H1 (cell line): ENCODE measurements at regions not wholly inside any gene's neighbourhood (a gene's known extent, or its start where the extent isn't known, plus 50 kb on each side); places are given as distances from the start of the nearest gene placed in this dataset.

Experiments
- CTCF ChIA-PET: fragments of 300-600 bp; sonication (Branson Sonifier 250); formaldehyde crosslinking; loops from one replicate; lab custom pipeline; 2021; ENCODE audit not compliant: partially characterized antibody; lab: Charles Lee
- POLR2A ChIA-PET: fragments of 300-600 bp; sonication (Branson Sonifier 250); formaldehyde crosslinking; loops from one replicate; lab custom pipeline; 2021; ENCODE audit warnings: inconsistent platforms; ENCODE audit not compliant: partially characterized antibody; lab: Charles Lee
- DNase-seq, 2 experiments: peaks; one replicate each; pipeline versions ENCODE4 v3.0.0 to v3.0.0-alpha.2; 2010 to 2022; ENCODE audit warnings: low spot score in 2 of 2, low read depth in 1 of 2, mixed read lengths in 1 of 2
- FAIRE-seq: peaks from 2 replicates; lab custom pipeline; 2011; peaks lifted over from hg19 to GRCh38; lab: Jason Lieb, UNC
- H2AFZ ChIP-seq: 2 replicates; pipeline ENCODE4 v1.8.1; 2012; ENCODE audit warnings: low read length, inconsistent platforms
- H2AK5ac ChIP-seq: 2 replicates; pipeline ENCODE4 v1.6.1; 2013; ENCODE audit warnings: low read depth, low read length
- H2BK120ac ChIP-seq: replicated peaks from 2 replicates; pipeline ENCODE3; 2013; ENCODE audit warnings: low read depth, low read length, inconsistent platforms
- H2BK12ac ChIP-seq: 2 replicates; pipeline ENCODE4 v1.6.1; 2013; ENCODE audit warnings: low read depth, low read length
- H2BK15ac ChIP-seq: 2 replicates; pipeline ENCODE4 v1.6.1; 2013; ENCODE audit warnings: low read length
- H2BK20ac ChIP-seq: 2 replicates; pipeline ENCODE4 v1.6.1; 2013; ENCODE audit warnings: low read length
- H2BK5ac ChIP-seq: 2 replicates; pipeline ENCODE4 v1.6.1; 2013; ENCODE audit warnings: low read depth, low read length
- H3K14ac ChIP-seq: 2 replicates; pipeline ENCODE4 v1.6.1; 2013; ENCODE audit warnings: inconsistent platforms; ENCODE audit not compliant: insufficient read length
- H3K18ac ChIP-seq: 2 replicates; pipeline ENCODE4 v1.6.1; 2013; ENCODE audit warnings: low read length; ENCODE audit errors: extremely low read depth
- H3K23ac ChIP-seq: 2 replicates; pipeline ENCODE4 v1.6.1; 2013; ENCODE audit warnings: inconsistent platforms; ENCODE audit not compliant: insufficient read length
- H3K23me2 ChIP-seq: 2 replicates; pipeline ENCODE4 v1.6.1; 2013; ENCODE audit warnings: low read depth, low read length
- H3K27ac ChIP-seq: 2 replicates; pipeline ENCODE4 v1.6.1; 2011; ENCODE audit warnings: low read depth, low read length, inconsistent platforms
- H3K27me3 ChIP-seq, 4 experiments: replicated peaks in 1 of 4; 1 replicate in 1 of 4; 2 replicates in 3 of 4; pipeline versions ENCODE4 v1.6.1 to v1.8.1; 2011 to 2013; ENCODE audit warnings: low read length in 3 of 4, mild to moderate bottlenecking in 3 of 4, inconsistent platforms in 2 of 4, mixed read lengths in 2 of 4, moderate library complexity in 1 of 4; ENCODE audit not compliant: control insufficient read depth in 3 of 4, insufficient read depth in 3 of 4; ENCODE audit errors: extremely low read depth in 1 of 4
- H3K36me3 ChIP-seq, 4 experiments: 2 replicates each; pipeline versions ENCODE4 v1.6.1 to v1.8.1; 2011 to 2013; ENCODE audit warnings: mild to moderate bottlenecking in 4 of 4, low read length in 3 of 4, moderate library complexity in 2 of 4, control low read depth in 1 of 4, inconsistent platforms in 1 of 4; ENCODE audit not compliant: insufficient read depth in 4 of 4, control insufficient read depth in 2 of 4
- H3K4ac ChIP-seq: replicated peaks from 2 replicates; pipeline ENCODE3; 2013; ENCODE audit warnings: low read length, low read depth, mixed read lengths, inconsistent platforms; ENCODE audit not compliant: insufficient read length
- H3K4me1 ChIP-seq, 4 experiments: replicated peaks in 1 of 4; 1 replicate in 1 of 4; 2 replicates in 3 of 4; pipeline versions ENCODE4 v1.6.1 to v1.8.1; 2011 to 2013; ENCODE audit warnings: low read length in 3 of 4, inconsistent platforms in 2 of 4, mixed read lengths in 1 of 4; ENCODE audit not compliant: insufficient read depth in 4 of 4, control insufficient read depth in 3 of 4
- H3K4me2 ChIP-seq, 2 experiments: 2 replicates each; pipeline versions ENCODE4 v1.6.1 to v1.8.1; 2011 to 2013; ENCODE audit warnings: low read depth in 2 of 2, low read length in 2 of 2, control low read depth in 1 of 2, inconsistent platforms in 1 of 2, mild to moderate bottlenecking in 1 of 2; ENCODE audit not compliant: insufficient read depth in 1 of 2
- H3K4me3 ChIP-seq, 4 experiments: fragments of 200-600, 300-600 bp in 1 of 4; sonication (generic), shearing (Covaris generic), sonication (Bioruptor Twin) in 1 of 4; 2 replicates each; pipeline versions ENCODE4 v1.5.1 to v1.8.1; 2011 to 2016; ENCODE audit warnings: low read length in 4 of 4, low read depth in 3 of 4, control low read depth in 2 of 4, inconsistent platforms in 2 of 4, mild to moderate bottlenecking in 2 of 4, mixed read lengths in 1 of 4, moderate library complexity in 1 of 4; ENCODE audit not compliant: insufficient read depth in 2 of 4; ENCODE audit errors: extremely low read depth in 1 of 4
- H3K56ac ChIP-seq: replicated peaks from 2 replicates; pipeline ENCODE3; 2013; ENCODE audit warnings: low read depth, mild to moderate bottlenecking, mixed read lengths, low read length, inconsistent platforms; ENCODE audit not compliant: insufficient read length
- H3K79me1 ChIP-seq: 2 replicates; pipeline ENCODE4 v1.6.1; 2013; ENCODE audit warnings: low read depth, low read length, control low read depth
- H3K79me2 ChIP-seq, 2 experiments: 2 replicates each; pipeline versions ENCODE4 v1.6.1 to v1.8.1; 2012 to 2013; ENCODE audit warnings: low read length in 2 of 2, mild to moderate bottlenecking in 2 of 2, inconsistent platforms in 1 of 2; ENCODE audit not compliant: insufficient read depth in 2 of 2, control insufficient read depth in 1 of 2
- H3K9ac ChIP-seq, 4 experiments: replicated peaks in 1 of 4; 1 replicate in 1 of 4; 2 replicates in 3 of 4; pipeline versions ENCODE4 v1.6.1 to v1.8.1; 2011 to 2013; ENCODE audit warnings: low read depth in 3 of 4, low read length in 3 of 4, control low read depth in 2 of 4, mild to moderate bottlenecking in 2 of 4, moderate library complexity in 2 of 4, inconsistent platforms in 1 of 4; ENCODE audit errors: extremely low read depth in 1 of 4
- H3K9me3 ChIP-seq, 2 experiments: 2 replicates each; pipeline versions ENCODE4 v1.6.1 to v1.8.1; 2012 to 2013; ENCODE audit warnings: mild to moderate bottlenecking in 2 of 2, moderate library complexity in 2 of 2, control low read depth in 1 of 2, inconsistent platforms in 1 of 2, low read depth in 1 of 2, low read length in 1 of 2, mixed read lengths in 1 of 2; ENCODE audit not compliant: insufficient read depth in 2 of 2
- H4K20me1 ChIP-seq, 2 experiments: replicated peaks in 1 of 2; 2 replicates each; pipeline versions ENCODE3 to v1.8.1; 2011 to 2013; ENCODE audit warnings: inconsistent platforms in 2 of 2, low read length in 2 of 2, mild to moderate bottlenecking in 1 of 2; ENCODE audit not compliant: insufficient read depth in 2 of 2, control insufficient read depth in 1 of 2
- H4K5ac ChIP-seq: 2 replicates; pipeline ENCODE4 v1.6.1; 2013; ENCODE audit warnings: low read length, low read depth, mixed read lengths, inconsistent platforms; ENCODE audit not compliant: insufficient read length
- H4K8ac ChIP-seq: 2 replicates; pipeline ENCODE4 v1.8.0; 2013; ENCODE audit warnings: mild to moderate bottlenecking, moderate library complexity, low read length, inconsistent platforms; ENCODE audit not compliant: insufficient read depth; ENCODE audit errors: extremely low read depth
- H4K91ac ChIP-seq: replicated peaks from 2 replicates; pipeline ENCODE3; 2013; ENCODE audit warnings: low read length, mixed read lengths, inconsistent platforms; ENCODE audit not compliant: insufficient read length
- CBX5 ChIP-seq: fragments of 300-800, 300-1000 bp; sonication (generic); IDR thresholded peaks from 2 replicates; pipeline ENCODE4 v1.7.1; 2016; ENCODE audit warnings: antibody characterized with exemption, low read length, low read depth
- CTBP2 ChIP-seq: IDR thresholded peaks from 2 replicates; pipeline ENCODE4 v1.7.0; 2011; ENCODE audit warnings: borderline replicate concordance, mild to moderate bottlenecking, moderate library complexity, mixed read lengths, low read length; ENCODE audit not compliant: insufficient read depth, insufficient read length
- CTCF ChIP-seq, 3 experiments: IDR thresholded peaks; 1 replicate in 2 of 3; 2 replicates in 1 of 3; pipeline versions ENCODE4 v1.5.1 to v1.6.1; 2011; ENCODE audit warnings: low read length in 3 of 3, mild to moderate bottlenecking in 3 of 3, inconsistent platforms in 2 of 3, low read depth in 1 of 3, moderate library complexity in 1 of 3; ENCODE audit not compliant: insufficient read depth in 1 of 3; ENCODE audit errors: control extremely low read depth in 1 of 3
- JUN ChIP-seq: IDR thresholded peaks from 2 replicates; pipeline ENCODE4 v1.6.1; 2011; ENCODE audit warnings: low read depth, mild to moderate bottlenecking, improper control_type of control experiment, low read length
- JUND ChIP-seq: IDR thresholded peaks from 2 replicates; pipeline ENCODE4 v1.6.1; 2011; ENCODE audit warnings: mild to moderate bottlenecking, improper control_type of control experiment, low read length
- KDM4A ChIP-seq: IDR thresholded peaks from one replicate; pipeline ENCODE4 v1.7.1; 2012; ENCODE audit warnings: low read depth, mild to moderate bottlenecking, moderate library complexity, low read length, inconsistent platforms; ENCODE audit not compliant: severe bottlenecking
- RNF2 ChIP-seq: fragments of 200-900, 300-1000 bp; sonication (generic); IDR thresholded peaks from 2 replicates; pipeline ENCODE4 v1.7.1; 2016; ENCODE audit warnings: borderline replicate concordance, low read depth, mild to moderate bottlenecking, antibody characterized with exemption, low read length; ENCODE audit not compliant: poor library complexity, severe bottlenecking; ENCODE audit errors: missing control alignments
- SP1 ChIP-seq: IDR thresholded peaks from 2 replicates; pipeline ENCODE4 v1.6.1; 2011; ENCODE audit warnings: low read depth, low read length
- SP4 ChIP-seq: IDR thresholded peaks from 2 replicates; pipeline ENCODE4 v1.6.1; 2012; ENCODE audit warnings: low read length, inconsistent platforms
- WGBS, 2 experiments: shearing (Covaris generic) in 1 of 2; methylation state at CpG; one replicate each; pipeline versions ENCODE4 v1.1.6 to v1.1.7; 2013 to 2015; ENCODE audit warnings: low lambda C conversion rate in 2 of 2, mixed read lengths in 2 of 2, inconsistent platforms in 1 of 2, low coverage in 1 of 2, missing lambda C conversion rate in 1 of 2; ENCODE audit not compliant: insufficient replicate concordance in 2 of 2, insufficient coverage in 1 of 2, insufficient read length in 1 of 2; ENCODE audit errors: extremely low coverage in 1 of 2, missing lambda C conversion rate in 1 of 2; 5-methylcytosine and 5-hydroxymethylcytosine counted together
- TF ChIP-seq, protein P1 (sequence below): IDR thresholded peaks from 2 replicates; pipeline ENCODE4 v1.6.1; 2011; ENCODE audit warnings: low read depth, mild to moderate bottlenecking, low read length; ENCODE audit not compliant: insufficient read depth

- no peaks in the 10 kb centered on the region for H3K79me2 ChIP-seq
- TF ChIP-seq RNF2 (no peak), CTCF (IDR thresholded peaks at IDR 0.05; ENCODE audit: control extremely low read depth in 1 of 3, insufficient read depth in 1 of 3, low read depth in 1 of 3, low read length in 3 of 3) (no peak), CTBP2 (no peak), SP1 (no peak), CBX5 (no peak), JUN (no peak), SP4 (no peak), JUND (no peak), KDM4A (no peak)
- TF ChIP-seq, protein P1, sequence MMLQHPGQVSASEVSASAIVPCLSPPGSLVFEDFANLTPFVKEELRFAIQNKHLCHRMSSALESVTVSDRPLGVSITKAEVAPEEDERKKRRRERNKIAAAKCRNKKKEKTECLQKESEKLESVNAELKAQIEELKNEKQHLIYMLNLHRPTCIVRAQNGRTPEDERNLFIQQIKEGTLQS: no peak
Observed at GRCh38 chr3:165981318-165981717, 144.1 kb upstream of the BCHE start.

More at GRCh38 chr3:165981318-165981717, 144.1 kb upstream of the BCHE start:
- Histone ChIP-seq H3K4me2 (no peak overlapping the region), H4K91ac (no peak overlapping the region), H3K23me2 (no peaks in the 10 kb centered on the region), H2AFZ (no peak overlapping the region), H2BK20ac (no peak overlapping the region), H3K56ac (no peak overlapping the region), H3K79me1 (no peaks in the 10 kb centered on the region), H4K8ac (no peak overlapping the region), H3K14ac (no peak overlapping the region), H4K20me1 (no peaks in the 10 kb centered on the region), H3K4ac (no peak overlapping the region), H2BK12ac (no peak overlapping the region), H2BK120ac (no peak overlapping the region), H2BK5ac (no peak overlapping the region), H3K27me3 (no peaks in the 10 kb centered on the region), H3K9ac (no peak overlapping the region), H2AK5ac (no peak overlapping the region), H3K18ac (no peak overlapping the region), H3K36me3 (no peaks in the 10 kb centered on the region), H3K4me1 (peaks cover 0 to 6% (median 3%) of the 10 kb centered on the region in 4 experiments; a peak in 3 of 7 replicates), H3K27ac (no peak overlapping the region), H3K9me3 (no peaks in the 10 kb centered on the region), H3K4me3 (no peak overlapping the region), H2BK15ac (no peak overlapping the region), H3K23ac (no peak overlapping the region), H4K5ac (no peak overlapping the region)
- ChIA-PET POLR2A (no interaction called here), CTCF (interaction anchor here (0.9 to 1.0 kb wide), 2 partner anchors 9 to 12 kb away, joined by 3 read pairs; no protein-coding TSS in a partner anchor)
- 97% methylated on average over 1 of the region's 1 CpG; no CpG with 5 or more reads in 1 of the 2 experiments for WGBS, 2 experiments
- FAIRE-seq: no peak
- DNase-seq: no peak
